Endothelial cell of umbilical vein (primary cell): ENCODE measurements at regions not wholly inside any gene's neighbourhood (a gene's known extent, or its start where the extent isn't known, plus 50 kb on each side); places are given as distances from the start of the nearest gene placed in this dataset.

Experiments used
- BruUV-seq: library from RNA; stranded (reverse); fragments of 400-500 nt; replicated peaks from 2 replicates; lab custom pipeline; 2021; lab: Mats Ljungman, UMichigan
- CTCF ChIA-PET: fragments of 300-600, 350-600 bp; sonication (Branson Sonifier 250); formaldehyde crosslinking; loops from one replicate; lab custom pipeline; 2021; ENCODE audit warnings: antibody characterized with exemption, inconsistent platforms; lab: Charles Lee
- POLR2A ChIA-PET: fragments of 300-600, 350-600 bp; sonication (Branson Sonifier 250); formaldehyde crosslinking; loops from one replicate; lab custom pipeline; 2021; ENCODE audit warnings: antibody characterized with exemption, inconsistent platforms; lab: Charles Lee
- DNase-seq: peaks from one replicate; pipeline ENCODE4 v3.0.0-alpha.2; 2011; ENCODE audit warnings: low read depth, low spot score
- FAIRE-seq: peaks from 2 replicates; lab custom pipeline; 2011; peaks lifted over from hg19 to GRCh38; lab: Jason Lieb, UNC
- H2AFZ ChIP-seq: 2 replicates; pipeline ENCODE4 v1.6.0; 2012; ENCODE audit warnings: low read depth, low read length, control low read depth, inconsistent platforms
- H3K27ac ChIP-seq: 2 replicates; pipeline ENCODE4 v1.5.1; 2011; ENCODE audit warnings: low read depth, mild to moderate bottlenecking, control low read depth, low read length, moderate library complexity; ENCODE audit not compliant: insufficient read depth
- H3K27me3 ChIP-seq, 2 experiments: 2 replicates each; pipeline versions ENCODE4 v1.6.0 to v1.6.1; 2011; ENCODE audit warnings: low read length in 2 of 2, mixed read lengths in 1 of 2; ENCODE audit not compliant: control insufficient read depth in 2 of 2, insufficient read depth in 2 of 2
- H3K36me3 ChIP-seq, 2 experiments: 2 replicates in 1 of 2; 3 replicates in 1 of 2; pipeline ENCODE4 v1.5.1; 2011; ENCODE audit warnings: low read length in 2 of 2, mild to moderate bottlenecking in 1 of 2, moderate library complexity in 1 of 2; ENCODE audit not compliant: control insufficient read depth in 2 of 2, insufficient read depth in 2 of 2; ENCODE audit errors: extremely low read depth in 1 of 2
- H3K4me1 ChIP-seq: 3 replicates; pipeline ENCODE4 v1.5.1; 2011; ENCODE audit warnings: mild to moderate bottlenecking, low read length; ENCODE audit not compliant: control insufficient read depth, insufficient read depth; ENCODE audit errors: extremely low read depth
- H3K4me2 ChIP-seq: 2 replicates; pipeline ENCODE4 v1.6.1; 2011; ENCODE audit warnings: low read length, control low read depth, mixed read lengths; ENCODE audit not compliant: insufficient read depth
- H3K4me3 ChIP-seq, 3 experiments: fragments of 200-600 bp in 1 of 3; sonication (generic), shearing (Covaris generic) in 1 of 3; replicated peaks in 1 of 3; 2 replicates each; pipeline ENCODE4 v1.5.1; 2011 to 2016; ENCODE audit warnings: control low read depth in 3 of 3, low read length in 3 of 3, mild to moderate bottlenecking in 2 of 3, inconsistent platforms in 1 of 3, low read depth in 1 of 3, moderate library complexity in 1 of 3; ENCODE audit not compliant: insufficient read depth in 1 of 3
- H3K79me2 ChIP-seq: 2 replicates; pipeline ENCODE4 v1.6.0; 2012; ENCODE audit warnings: low read length, inconsistent platforms; ENCODE audit not compliant: control insufficient read depth, insufficient read depth
- H3K9ac ChIP-seq: replicated peaks from 2 replicates; pipeline ENCODE3; 2011; ENCODE audit warnings: low read length, control low read depth; ENCODE audit not compliant: insufficient read depth; ENCODE audit errors: extremely low read depth
- H3K9me1 ChIP-seq: replicated peaks from 3 replicates; pipeline ENCODE4 v1.6.0; 2011; ENCODE audit warnings: mild to moderate bottlenecking, low read length; ENCODE audit not compliant: control insufficient read depth, insufficient read depth; ENCODE audit errors: extremely low read depth
- H3K9me3 ChIP-seq: replicated peaks from 2 replicates; pipeline ENCODE4 v1.5.1; 2012; ENCODE audit warnings: low read length, inconsistent platforms; ENCODE audit not compliant: control insufficient read depth, insufficient read depth
- H4K20me1 ChIP-seq: replicated peaks from 2 replicates; pipeline ENCODE3; 2011; ENCODE audit warnings: mild to moderate bottlenecking, low read length; ENCODE audit not compliant: control insufficient read depth, insufficient read depth; ENCODE audit errors: extremely low read depth
- CTCF ChIP-seq, 2 donors: IDR thresholded peaks; 1 replicate in 1 of 2; 2 replicates in 1 of 2; pipeline ENCODE4 v1.5.1; 2011; ENCODE audit warnings: low read length in 2 of 2, mild to moderate bottlenecking in 2 of 2, moderate library complexity in 2 of 2, control low read depth in 1 of 2, inconsistent platforms in 1 of 2, low read depth in 1 of 2; ENCODE audit not compliant: insufficient read depth in 1 of 2; ENCODE audit errors: extremely low read depth in 1 of 2
- EZH2 ChIP-seq: IDR thresholded peaks from 2 replicates; pipeline ENCODE4 v1.6.1; 2012; ENCODE audit warnings: borderline replicate concordance, low read depth, mild to moderate bottlenecking, moderate library complexity, low read length, inconsistent platforms; ENCODE audit not compliant: severe bottlenecking
- FOS ChIP-seq: IDR thresholded peaks from 2 replicates; pipeline ENCODE4 v1.6.1; 2011; ENCODE audit warnings: mild to moderate bottlenecking, low read length, moderate library complexity, borderline replicate concordance; ENCODE audit not compliant: insufficient read depth
- GATA2 ChIP-seq: IDR thresholded peaks from 2 replicates; pipeline ENCODE4 v1.7.0; 2011; ENCODE audit warnings: low read depth, mild to moderate bottlenecking, moderate library complexity, mixed read lengths, low read length; ENCODE audit not compliant: insufficient read length, insufficient read depth
- JUN ChIP-seq: IDR thresholded peaks from 2 replicates; pipeline ENCODE4 v1.6.1; 2011; ENCODE audit warnings: borderline replicate concordance, low read depth; ENCODE audit not compliant: insufficient read length, insufficient read depth
- MAX ChIP-seq: IDR thresholded peaks from 2 replicates; pipeline ENCODE4 v1.6.1; 2011; ENCODE audit not compliant: insufficient read depth, insufficient read length
- POLR2A ChIP-seq: IDR thresholded peaks from 2 replicates; pipeline ENCODE4 v1.6.1; 2012; ENCODE audit warnings: low read depth, mild to moderate bottlenecking, control low read depth, low read length
- POLR2AphosphoS5 ChIP-seq: IDR thresholded peaks from 2 replicates; pipeline ENCODE4 v1.6.1; 2012; ENCODE audit warnings: low read depth, mild to moderate bottlenecking, control low read depth, low read length, moderate library complexity; ENCODE audit not compliant: insufficient read depth
- dilution Hi-C: fragments of 300-500 bp; cut with MboI; formaldehyde crosslinking; loops from one replicate; pipeline ENCODE4 v1.15.0; 2019; ENCODE audit warnings: low sequenced_read_pairs; ENCODE audit not compliant: extremely low pct_ligation_motif_present
- intact Hi-C: fragments of 100-400 bp; cut with micrococcal nuclease; formaldehyde crosslinking; loops from one replicate; pipeline ENCODE4 v1.10.0; 2022

- H3K4me1 ChIP-seq = peaks cover 3% of the 10 kb centered on the region
- H3K36me3 ChIP-seq = no peaks in the 10 kb centered on the region
- ChIA-PET CTCF (interaction anchor here (1.3 to 3.7 kb wide), 2 partner anchors 8 to 102 kb away, joined by 3 to 22 read pairs; no protein-coding TSS in a partner anchor), POLR2A (no interaction called here)
- no peak overlapping the region for H3K9ac ChIP-seq
- intact Hi-C loops = no loop called here
- peaks cover 32 to 37% of the 10 kb centered on the region in 2 experiments for H3K27me3 ChIP-seq
- dilution Hi-C loops = no loop called here
- DNase-seq = no peak
- H4K20me1 ChIP-seq = no peaks in the 10 kb centered on the region
- H3K79me2 ChIP-seq = no peaks in the 10 kb centered on the region
- no TSS peak for BruUV-seq
- no peak for TF ChIP-seq JUN
- no peak for TF ChIP-seq FOS
- no peak for TF ChIP-seq POLR2AphosphoS5
- TF ChIP-seq EZH2 = no peak
- no peak overlapping the region for H3K27ac ChIP-seq
- no peak overlapping the region for H2AFZ ChIP-seq
- no peak overlapping the region for H3K4me3 ChIP-seq
- no peak for FAIRE-seq
- H3K4me2 ChIP-seq = no peak overlapping the region
- H3K9me1 ChIP-seq = no peaks in the 10 kb centered on the region
- H3K9me3 ChIP-seq = no peaks in the 10 kb centered on the region
Observed at GRCh38 chr17:6919158-6919557, 76.7 kb upstream of the ALOX12 start.

- H3K4me2 ChIP-seq = no peak overlapping the region
- intact Hi-C loops (no loop called here), dilution Hi-C loops (no loop called here)
- FAIRE-seq (no peak), DNase-seq (no peak)
- H3K27me3 ChIP-seq = peaks cover 20 to 44% of the 10 kb centered on the region in 2 experiments
- H2AFZ ChIP-seq = no peak overlapping the region
- no peaks in the 10 kb centered on the region for H4K20me1 ChIP-seq
- ChIA-PET CTCF (interaction anchor here (1.1 to 3.8 kb wide), 7 partner anchors 9 to 165 kb away, joined by 3 to 21 read pairs (median 4); no protein-coding TSS in a partner anchor), POLR2A (no interaction called here)
- no peaks in the 10 kb centered on the region for H3K79me2 ChIP-seq
- no peaks in the 10 kb centered on the region for H3K4me1 ChIP-seq
- BruUV-seq = no TSS peak
- no peaks in the 10 kb centered on the region for H3K9me3 ChIP-seq
- H3K36me3 ChIP-seq = no peaks in the 10 kb centered on the region
- TF ChIP-seq MAX (no peak), GATA2 (no peak), POLR2A (no peak), POLR2AphosphoS5 (no peak), CTCF (IDR thresholded peaks at IDR 0.05; ENCODE audit: extremely low read depth in 1 of 2, insufficient read depth in 1 of 2, low read depth in 1 of 2, low read length in 2 of 2) (no peak)
- no peak overlapping the region for H3K9ac ChIP-seq
- H3K4me3 ChIP-seq = no peak overlapping the region
- H3K27ac ChIP-seq = no peak overlapping the region
- no peaks in the 10 kb centered on the region for H3K9me1 ChIP-seq
Observed at GRCh38 chr17:6923385-6923784, 72.5 kb upstream of the ALOX12 start.
